Activated B cell treated with CpG ODN at 0.5 μM for 24 hours (primary cell): ENCODE measurements at regions not wholly inside any gene's neighbourhood (a gene's known extent, or its start where the extent isn't known, plus 50 kb on each side); places are given as distances from the start of the nearest gene placed in this dataset.

ENCODE experiments used
- ATAC-seq: fragments of 200-7000 bp; cut with Tn5 transposase; one replicate; pipeline ENCODE4 v1.10.0; 2021; ENCODE audit warnings: low read depth, mild to moderate bottlenecking, moderate library complexity
- CTCF ChIA-PET: fragments of 350-600 bp; sonication (Branson Sonifier 250); formaldehyde crosslinking; loops from one replicate; lab custom pipeline; 2021; ENCODE audit warnings: antibody characterized with exemption; lab: Charles Lee
- POLR2A ChIA-PET: fragments of 350-600 bp; sonication (Branson Sonifier 250); formaldehyde crosslinking; loops from one replicate; lab custom pipeline; 2021; ENCODE audit warnings: antibody characterized with exemption; lab: Charles Lee
- DNase-seq: peaks from one replicate; pipeline ENCODE4 v3.0.0; 2022
- H3K27ac Mint-ChIP-seq: one replicate; pipeline ENCODE4 v1.8.0; 2020; ENCODE audit warnings: mixed read lengths
- H3K27me3 Mint-ChIP-seq: one replicate; pipeline ENCODE4 v1.8.0; 2021; ENCODE audit warnings: mixed read lengths
- H3K36me3 Mint-ChIP-seq: one replicate; pipeline ENCODE4 v1.8.0; 2021; ENCODE audit warnings: low read depth, mixed read lengths
- H3K4me1 Mint-ChIP-seq: one replicate; pipeline ENCODE4 v1.8.0; 2021; ENCODE audit warnings: mixed read lengths
- H3K4me3 Mint-ChIP-seq: one replicate; pipeline ENCODE4 v1.8.0; 2020; ENCODE audit warnings: mild to moderate bottlenecking, mixed read lengths
- H3K9me3 Mint-ChIP-seq: one replicate; pipeline ENCODE4 v1.8.0; 2020; ENCODE audit warnings: mixed read lengths
- CTCF ChIP-seq: fragments of 200-600 bp; IDR thresholded peaks from one replicate; pipeline ENCODE4 v1.8.0; 2022; ENCODE audit warnings: antibody characterized with exemption, mild to moderate bottlenecking
- intact Hi-C: fragments of 100-400 bp; cut with micrococcal nuclease; formaldehyde crosslinking; loops from one replicate; pipeline ENCODE4 v1.15.1; 2024

DNA sequence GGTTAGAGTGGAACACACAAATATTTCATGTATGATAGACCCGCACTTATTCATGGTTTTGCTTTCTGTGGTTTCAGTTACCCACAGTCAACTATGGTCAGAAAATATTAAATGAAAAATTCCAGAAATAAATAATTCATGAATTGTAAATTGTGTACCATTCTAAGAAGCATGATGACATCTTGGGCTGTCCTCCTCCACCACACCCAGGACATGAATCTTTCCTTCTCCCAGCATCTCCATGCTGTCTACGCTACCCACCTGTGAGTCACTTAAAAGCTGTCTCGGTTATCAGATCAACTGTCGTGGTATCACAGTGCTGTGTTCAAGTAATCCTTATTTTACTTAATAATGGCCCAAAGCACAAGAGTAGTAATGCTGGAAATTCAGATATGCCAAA lies 419.6 kb upstream of the NRP1 start:
- H3K4me3 Mint-ChIP-seq: no peak overlapping the region
- no peak for ATAC-seq
- TF ChIP-seq CTCF: no peak
- H3K36me3 Mint-ChIP-seq: no peaks in the 10 kb centered on the region
- intact Hi-C loops: no loop called here
- no peak for DNase-seq
- no peaks in the 10 kb centered on the region for H3K4me1 Mint-ChIP-seq
- CTCF ChIA-PET: no interaction called here
- H3K27ac Mint-ChIP-seq: no peak overlapping the region
- POLR2A ChIA-PET: no interaction called here
- no peaks in the 10 kb centered on the region for H3K9me3 Mint-ChIP-seq
- no peaks in the 10 kb centered on the region for H3K27me3 Mint-ChIP-seq

DNA sequence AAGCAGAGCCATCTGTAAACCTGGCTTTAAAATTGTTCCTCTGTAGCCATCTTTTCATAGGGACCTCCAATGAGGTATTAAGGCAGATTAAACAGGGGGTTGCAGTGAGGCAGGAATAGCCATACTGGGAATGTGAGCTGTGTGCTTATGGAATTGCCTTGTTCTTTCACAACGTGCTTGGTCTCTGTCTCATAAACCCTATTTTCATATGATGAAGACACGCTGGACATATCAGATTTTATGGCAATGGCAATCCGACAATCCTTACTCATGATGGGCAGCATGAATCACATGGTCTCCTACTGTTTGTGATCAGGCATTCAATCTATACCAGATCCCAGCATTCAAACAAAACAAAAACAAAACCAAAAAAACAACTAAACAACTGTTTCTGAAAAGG lies 418.9 kb upstream of the NRP1 start:
- no peaks in the 10 kb centered on the region for H3K9me3 Mint-ChIP-seq
- TF ChIP-seq CTCF: no peak
- no peaks in the 10 kb centered on the region for H3K4me1 Mint-ChIP-seq
- H3K27me3 Mint-ChIP-seq: no peaks in the 10 kb centered on the region
- no peak overlapping the region for H3K27ac Mint-ChIP-seq
- CTCF ChIA-PET: no interaction called here
- DNase-seq (no peak), ATAC-seq (no peak)
- POLR2A ChIA-PET: no interaction called here
- no peak overlapping the region for H3K4me3 Mint-ChIP-seq
- intact Hi-C loops: no loop called here
- no peaks in the 10 kb centered on the region for H3K36me3 Mint-ChIP-seq

DNA sequence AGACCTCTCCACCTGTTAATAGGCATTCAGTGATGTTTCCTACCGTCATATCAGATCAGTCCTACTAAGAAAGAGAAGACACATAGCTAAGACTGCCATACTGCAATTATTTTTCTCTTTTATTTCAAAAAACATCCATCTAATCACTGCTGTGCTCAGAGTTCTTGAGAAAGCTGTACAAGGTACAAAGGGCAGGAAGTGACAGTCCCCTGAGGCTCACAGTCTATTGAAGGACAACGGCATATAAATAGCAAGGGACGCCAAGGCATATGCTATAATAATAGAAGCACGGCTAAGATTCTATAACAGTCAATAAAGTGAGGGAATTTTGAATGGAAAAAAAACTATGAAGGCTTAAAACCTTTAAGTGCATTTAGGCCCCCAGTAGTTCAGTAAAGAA lies 415.3 kb upstream of the NRP1 start:
- no peak for TF ChIP-seq CTCF
- ATAC-seq (no peak), DNase-seq (no peak)
- Mint-ChIP-seq H3K4me3 (no peak overlapping the region), H3K4me1 (no peaks in the 10 kb centered on the region), H3K27me3 (no peaks in the 10 kb centered on the region), H3K9me3 (no peaks in the 10 kb centered on the region), H3K36me3 (no peaks in the 10 kb centered on the region), H3K27ac (no peak overlapping the region)
- CTCF ChIA-PET: no interaction called here
- POLR2A ChIA-PET: no interaction called here
- intact Hi-C loops: no loop called here

GRCh38 chr10:33749067-33749735 lies 414.7 kb upstream of the NRP1 start:
- DNase-seq: no peak
- H3K36me3 Mint-ChIP-seq: no peaks in the 10 kb centered on the region
- H3K27me3 Mint-ChIP-seq: no peaks in the 10 kb centered on the region
- intact Hi-C loops: no loop called here
- ATAC-seq: no peak
- CTCF ChIA-PET: no interaction called here
- no peak overlapping the region for H3K27ac Mint-ChIP-seq
- no peak overlapping the region for H3K4me3 Mint-ChIP-seq
- POLR2A ChIA-PET: no interaction called here
- H3K9me3 Mint-ChIP-seq: no peaks in the 10 kb centered on the region
- no peaks in the 10 kb centered on the region for H3K4me1 Mint-ChIP-seq
- TF ChIP-seq CTCF: no peak

DNA sequence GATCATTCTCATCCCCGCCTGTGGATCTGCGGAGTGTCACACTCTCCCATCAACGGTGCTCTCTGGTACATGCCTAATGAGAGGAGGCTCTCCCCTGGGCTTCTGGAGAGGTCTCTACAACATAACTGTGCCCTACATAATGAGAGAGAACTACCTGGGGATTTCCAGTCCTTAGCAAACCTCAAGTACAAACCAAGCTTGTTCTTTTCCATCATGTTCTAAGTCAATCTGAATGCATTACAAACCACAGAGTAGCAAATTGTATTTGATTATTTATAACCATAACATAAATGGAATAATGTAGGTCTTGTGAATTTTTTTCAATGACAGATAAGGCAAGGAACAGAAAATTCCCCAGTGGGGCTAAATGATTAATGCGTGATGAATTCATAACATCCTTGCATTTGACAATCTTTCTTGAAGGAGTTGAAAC lies 412.4 kb upstream of the NRP1 start:
- CTCF ChIA-PET: no interaction called here

More for the DNA sequence above, 412.4 kb upstream of the NRP1 start:
- no peaks in the 10 kb centered on the region for H3K9me3 Mint-ChIP-seq
- DNase-seq (no peak), ATAC-seq (no peak)
- POLR2A ChIA-PET: no interaction called here
- H3K36me3 Mint-ChIP-seq: no peaks in the 10 kb centered on the region
- no peak for TF ChIP-seq CTCF
- no peaks in the 10 kb centered on the region for H3K27me3 Mint-ChIP-seq
- H3K4me3 Mint-ChIP-seq: no peak overlapping the region
- no peaks in the 10 kb centered on the region for H3K4me1 Mint-ChIP-seq
- no peak overlapping the region for H3K27ac Mint-ChIP-seq
- intact Hi-C loops: no loop called here
